NCI-H748 (cell line): ENCODE measurements at regions not wholly inside any gene's neighbourhood (a gene's known extent, or its start where the extent isn't known, plus 50 kb on each side); places are given as distances from the start of the nearest gene placed in this dataset.

Experiments
- DNase-seq: peaks from one replicate; lab custom pipeline; 2025; ENCODE audit not compliant: unreplicated experiment; lab: John Stamatoyannopoulos, UW

DNA sequence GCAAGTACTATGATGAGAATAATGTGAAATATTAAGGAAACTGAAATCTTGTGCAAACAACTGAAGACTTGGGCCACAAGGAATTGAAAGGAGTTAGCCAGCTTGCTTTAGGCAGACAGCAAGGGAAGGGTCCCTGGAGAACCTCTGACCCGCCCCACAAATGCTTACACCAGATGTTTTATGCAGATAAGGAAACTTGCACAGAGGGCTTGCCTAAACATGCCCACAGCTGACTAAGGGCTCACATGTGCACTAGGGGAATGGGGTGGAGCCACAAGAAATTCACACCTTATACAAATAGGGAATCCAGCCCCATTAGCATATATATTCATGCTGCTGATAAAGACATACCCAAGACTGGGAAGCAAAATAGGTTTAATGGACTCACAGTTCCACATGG, 86.1 kb upstream of the CYYR1 start:
- no peak for DNase-seq

DNA sequence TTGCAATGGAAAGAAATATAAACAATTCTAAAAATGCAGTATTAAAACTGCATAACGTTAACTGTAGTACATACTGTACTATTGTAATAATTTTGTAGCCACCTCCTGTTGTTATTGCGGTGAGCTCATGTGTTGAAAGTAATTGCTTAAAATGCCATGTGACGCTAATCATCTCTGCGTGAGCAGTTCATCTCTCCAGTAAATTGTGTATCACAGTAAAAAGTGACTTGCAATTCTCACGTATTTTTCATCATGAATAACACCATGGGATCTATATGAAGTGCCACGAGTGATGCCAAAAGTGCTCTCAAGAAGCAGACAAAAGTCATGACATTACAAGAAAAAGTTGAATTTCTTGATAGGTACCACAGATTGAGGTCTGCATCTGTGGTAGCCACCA, 82.4 kb upstream of the CYYR1 start:
- DNase-seq, result peak; percentile 28

DNA sequence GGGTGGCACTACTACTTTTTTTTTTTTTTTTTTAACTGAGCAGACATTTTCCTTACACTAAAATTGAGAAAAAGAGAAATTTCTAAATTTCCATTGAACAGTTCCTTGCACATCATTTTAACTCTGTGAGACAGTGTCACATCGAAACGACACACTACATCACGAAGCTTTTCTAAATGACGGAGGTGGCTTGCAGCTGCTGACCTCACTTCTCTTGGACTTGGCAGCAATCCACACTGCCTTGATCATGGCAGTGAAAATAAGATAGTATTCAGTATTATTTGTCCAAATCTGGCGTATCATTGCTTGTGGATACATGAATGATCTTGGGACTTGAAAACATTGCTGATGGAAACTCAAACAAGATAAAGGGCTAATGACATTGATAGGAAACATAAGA, 80.3 kb upstream of the CYYR1 start:
- no peak for DNase-seq

DNA sequence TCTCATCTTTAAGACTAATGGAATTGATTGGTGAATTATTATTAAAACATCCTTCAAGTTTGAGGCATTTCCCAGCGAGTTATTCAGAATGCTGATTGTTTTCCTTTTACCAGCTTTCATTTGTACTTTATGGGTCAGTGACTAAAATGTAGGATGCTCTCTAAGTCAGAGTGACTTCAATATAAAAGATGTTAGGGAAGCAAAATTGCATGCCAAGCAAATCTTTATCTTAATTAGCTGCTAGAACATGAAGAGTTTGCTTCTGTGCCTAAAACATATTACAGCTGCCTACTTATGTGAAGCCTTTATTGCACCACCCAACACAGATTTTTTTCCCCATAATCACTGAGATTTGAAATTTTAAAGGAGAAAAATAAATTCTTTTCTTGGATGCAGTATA, 79.8 kb upstream of the CYYR1 start:
- DNase-seq, result no peak

DNA sequence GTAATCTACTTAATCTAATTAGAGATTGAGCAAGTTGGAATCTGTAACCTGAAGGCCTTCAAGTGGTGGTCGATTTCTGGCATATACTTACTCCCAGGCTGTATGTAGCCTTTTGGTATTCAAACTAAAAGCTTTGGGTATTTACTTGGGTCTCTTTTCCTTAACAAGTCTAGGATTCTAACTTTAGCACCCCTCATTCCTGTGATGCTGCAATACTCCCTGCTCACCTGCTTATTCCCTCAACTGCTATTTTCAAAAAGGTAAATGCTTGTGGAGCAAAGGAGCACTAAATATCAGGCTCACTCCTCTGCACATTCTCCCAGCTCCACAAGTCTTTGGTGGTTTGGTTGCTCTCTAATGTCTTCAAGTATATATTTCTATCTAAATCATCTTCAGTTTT, 68.0 kb upstream of the CYYR1 start:
- DNase-seq, result no peak

DNA sequence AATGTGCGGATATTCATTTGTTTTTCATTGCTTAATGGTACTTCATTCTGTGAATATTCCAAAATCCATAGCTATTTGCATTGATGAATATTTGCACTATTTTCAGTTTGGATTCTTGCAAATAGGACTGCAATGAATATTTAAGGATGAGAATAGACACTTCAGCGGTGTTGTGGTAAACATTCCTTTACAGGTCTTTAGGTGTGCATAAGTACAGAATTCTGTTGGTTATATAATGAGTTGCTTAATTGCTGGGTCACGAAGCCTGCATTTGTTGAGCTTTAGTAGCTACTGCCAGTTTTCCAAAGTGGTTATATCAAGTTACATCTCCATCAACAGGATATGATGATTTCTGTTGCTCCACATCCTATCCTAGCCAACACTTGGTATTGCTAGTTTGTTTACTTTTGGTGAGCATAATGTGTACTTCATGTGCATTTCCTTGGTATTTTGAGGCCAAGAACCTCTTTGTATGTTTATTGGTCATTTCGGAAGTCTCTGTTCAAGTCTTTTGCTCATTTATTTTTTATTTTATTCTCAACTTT, 64.2 kb upstream of the CYYR1 start:
- peak; percentile 32 for DNase-seq

DNA sequence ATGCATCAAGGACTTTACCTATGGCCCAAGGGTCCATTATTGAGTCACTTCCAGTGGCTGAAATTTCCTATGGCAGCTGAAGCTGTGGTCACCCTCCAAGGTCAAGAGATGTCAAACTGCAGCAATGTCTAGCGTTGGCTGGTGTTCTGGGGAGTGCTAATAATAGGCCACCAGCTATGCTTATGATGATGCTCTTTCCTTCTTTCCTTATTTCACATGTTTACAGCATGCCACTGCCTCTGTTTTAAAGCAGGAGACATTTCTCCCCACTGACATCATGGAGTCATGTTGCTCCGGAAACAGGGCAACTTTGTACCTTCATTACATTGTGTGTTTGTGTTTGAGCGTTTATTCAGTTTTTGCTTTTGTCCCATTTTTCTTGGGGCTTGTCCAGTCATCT, 62.6 kb upstream of the CYYR1 start:
- DNase-seq, result no peak

DNA sequence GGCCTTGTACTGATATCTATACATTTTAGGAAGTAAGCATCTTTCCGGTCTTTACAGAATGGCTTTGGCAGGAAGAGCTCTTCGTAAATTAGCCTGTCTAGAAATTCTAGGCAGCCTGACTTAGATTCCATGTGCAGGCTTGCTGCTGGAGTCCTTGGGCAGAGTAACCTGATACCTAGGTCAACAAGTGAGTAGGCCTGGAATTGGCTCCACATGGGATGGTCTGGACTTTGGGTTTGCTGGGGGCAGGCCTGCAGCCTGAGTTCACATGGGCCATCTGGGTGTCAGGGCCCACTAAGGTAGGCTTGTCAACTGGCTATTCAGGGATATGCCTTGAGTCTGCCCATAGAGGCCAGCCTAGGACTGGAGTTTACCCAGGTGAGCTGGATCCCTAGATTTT, 59.6 kb upstream of the CYYR1 start:
- no peak for DNase-seq

DNA sequence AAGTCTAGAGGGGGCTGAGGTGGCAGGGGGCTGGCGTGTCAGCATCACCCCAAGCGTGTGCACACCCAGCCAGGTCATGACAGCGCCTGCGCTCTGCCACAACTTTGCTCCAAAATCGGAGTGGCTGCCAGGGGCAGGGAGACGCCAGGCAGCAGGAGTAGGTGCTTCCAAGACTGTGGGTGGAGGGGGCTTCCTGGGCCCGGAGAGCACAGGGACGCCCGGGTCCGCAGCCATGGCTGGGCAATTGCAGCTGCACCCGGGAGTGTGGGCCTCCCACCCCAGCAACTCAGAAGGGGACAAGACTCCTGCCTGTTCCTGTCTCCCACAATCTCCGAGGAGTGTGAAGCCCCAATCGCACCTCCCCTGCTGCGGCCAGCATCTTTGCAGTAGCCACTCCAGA, 53.1 kb upstream of the CYYR1 start:
- no peak for DNase-seq

DNA sequence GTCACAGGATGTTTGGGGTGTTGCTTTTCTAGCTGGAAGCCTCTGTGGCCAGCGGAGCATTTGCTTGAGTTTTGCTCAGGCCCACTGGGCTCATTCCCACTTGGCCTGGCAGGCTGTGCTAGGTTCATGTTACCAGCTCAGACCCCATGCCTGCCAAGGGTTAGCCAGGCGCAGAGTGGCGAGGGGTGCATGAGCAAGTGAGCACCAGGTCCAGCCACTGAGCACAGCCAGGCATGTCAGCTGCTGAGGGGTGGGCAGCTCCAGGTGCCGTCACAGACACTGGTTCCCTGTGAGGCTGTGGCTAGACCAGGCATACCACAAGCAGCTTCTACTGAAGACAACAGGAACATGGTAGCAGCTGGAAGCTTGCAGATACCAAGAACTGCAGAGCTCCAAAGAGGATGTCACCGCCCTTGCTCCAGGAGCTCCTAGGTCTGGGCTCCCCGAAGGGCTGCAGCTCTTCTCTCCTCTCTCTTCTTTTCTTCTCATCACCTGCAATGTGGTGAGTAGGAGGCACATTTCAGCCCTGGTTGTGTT, 52.0 kb upstream of the CYYR1 start:
- no peak for DNase-seq
